ENCODE measurements at regions not wholly inside any gene's neighbourhood (a gene's known extent, or its start where the extent isn't known, plus 50 kb on each side); places are given as distances from the start of the nearest gene placed in this dataset.
A peak's percentile ranks its signal among the peaks of the same experiment; 100 is the strongest.
"Not testable (repeated sequence)": the region's sequence is repeated elsewhere in the genome, so short reads cannot be mapped to it uniquely, and the experiment has no call there.

DNA sequence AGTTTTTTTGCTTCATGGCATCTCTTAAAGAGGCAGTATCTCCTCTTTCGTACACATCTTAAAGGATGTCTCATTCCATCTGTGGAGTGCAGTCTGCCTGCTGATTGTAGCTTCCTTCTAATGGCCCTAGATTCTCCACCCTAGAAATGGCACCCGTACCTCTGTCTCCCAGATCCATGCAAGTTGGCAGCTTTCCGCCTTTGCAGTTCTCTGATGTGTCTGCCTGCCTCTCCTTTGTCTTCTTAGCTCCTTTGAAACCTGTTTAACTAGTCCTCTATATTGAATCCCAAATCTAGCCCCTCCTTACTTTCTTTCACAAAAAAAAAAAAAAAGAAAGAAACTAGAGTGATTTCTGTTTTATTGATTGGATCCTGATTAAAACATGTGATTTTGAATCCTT lies 1025.0 kb downstream of the ZPLD1 start:
- no peak for DNase-seq (ENCODE audit: low read depth, low spot score)

DNA sequence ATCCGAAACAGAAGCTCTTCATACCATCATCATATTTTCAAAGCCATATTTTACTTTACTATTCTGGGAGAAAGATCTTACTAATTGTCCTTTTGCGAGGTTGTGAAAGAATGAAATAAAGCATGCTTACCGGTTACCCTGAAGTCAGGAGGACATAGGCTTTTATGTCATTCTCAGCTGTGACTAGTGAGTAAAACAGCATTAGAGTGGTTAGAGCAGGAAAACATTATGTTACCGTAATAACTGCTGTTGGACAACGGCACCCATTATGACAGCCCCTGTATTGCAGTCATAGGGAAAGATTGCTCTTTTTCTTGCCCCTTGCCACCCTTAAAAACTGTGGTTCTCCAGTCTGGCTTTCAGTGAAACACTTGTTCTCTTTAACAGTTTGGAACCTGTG lies 1035.7 kb downstream of the ZPLD1 start:
- DNase-seq (ENCODE audit: low read depth, low spot score), result no peak

DNA sequence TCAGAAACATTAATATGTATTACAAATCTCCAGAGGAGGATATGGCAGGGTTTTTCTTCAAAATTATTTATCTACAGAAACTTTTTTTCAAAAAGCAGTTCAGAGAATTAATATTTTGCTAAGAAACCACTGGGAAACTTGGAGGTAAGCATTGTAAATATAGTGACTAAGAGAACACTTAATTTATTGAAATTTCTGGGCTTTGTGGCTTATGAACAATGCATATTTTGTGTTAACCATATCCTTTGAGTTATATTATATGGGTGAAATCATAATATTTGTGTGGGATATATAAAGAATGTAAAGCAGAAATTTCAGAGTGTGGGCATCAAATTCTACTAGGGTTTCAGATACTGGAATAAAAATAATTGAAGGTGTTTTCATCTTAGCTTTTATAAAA lies 1059.2 kb downstream of the ZPLD1 start:
- no peak for DNase-seq (ENCODE audit: low read depth, low spot score)

DNA sequence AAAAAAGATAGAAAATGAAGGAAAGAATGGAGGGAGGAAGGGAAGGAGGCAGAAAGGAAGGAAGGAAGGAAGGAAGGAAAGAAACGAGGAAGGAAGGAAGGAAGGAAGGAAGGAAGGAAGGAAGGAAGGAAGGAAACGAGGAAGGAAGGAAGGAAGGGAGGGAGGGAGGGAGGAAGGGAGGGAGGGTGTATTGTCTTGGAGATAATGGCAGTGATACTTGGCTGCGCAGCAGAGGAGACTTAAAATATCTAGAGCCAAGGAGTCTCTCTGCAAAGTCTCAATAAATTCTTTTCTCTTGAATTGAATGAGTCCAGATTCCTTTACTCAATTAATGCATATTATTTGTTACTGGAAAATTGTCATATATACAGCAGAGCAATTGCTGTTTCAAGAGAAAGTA lies 1059.7 kb downstream of the ZPLD1 start:
- no peak for DNase-seq (ENCODE audit: low read depth, low spot score)

DNA sequence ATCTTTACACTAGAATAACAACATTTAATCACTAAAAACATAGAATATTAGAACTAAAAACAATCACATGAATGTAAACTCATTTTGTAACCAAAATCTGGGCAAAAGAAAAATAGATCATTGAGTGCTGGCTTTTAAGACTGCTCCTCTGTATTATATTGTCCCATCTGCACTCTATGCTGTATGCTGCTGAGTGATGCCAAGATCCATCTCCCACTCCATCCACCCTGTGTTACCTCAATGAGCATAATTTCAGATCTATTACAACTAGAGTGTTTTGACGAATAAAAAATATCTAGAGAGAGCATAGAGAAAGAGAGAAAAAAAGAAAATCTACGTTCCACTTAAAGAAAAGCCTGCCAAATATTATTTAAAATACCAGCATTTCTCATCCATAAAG lies 1060.4 kb downstream of the ZPLD1 start:
- no peak for DNase-seq (ENCODE audit: low read depth, low spot score)

GRCh38 chr3:103499132-103499900 lies 1064.5 kb downstream of the ZPLD1 start:
- peak; percentile 6 for DNase-seq (ENCODE audit: low read depth, low spot score)

DNA sequence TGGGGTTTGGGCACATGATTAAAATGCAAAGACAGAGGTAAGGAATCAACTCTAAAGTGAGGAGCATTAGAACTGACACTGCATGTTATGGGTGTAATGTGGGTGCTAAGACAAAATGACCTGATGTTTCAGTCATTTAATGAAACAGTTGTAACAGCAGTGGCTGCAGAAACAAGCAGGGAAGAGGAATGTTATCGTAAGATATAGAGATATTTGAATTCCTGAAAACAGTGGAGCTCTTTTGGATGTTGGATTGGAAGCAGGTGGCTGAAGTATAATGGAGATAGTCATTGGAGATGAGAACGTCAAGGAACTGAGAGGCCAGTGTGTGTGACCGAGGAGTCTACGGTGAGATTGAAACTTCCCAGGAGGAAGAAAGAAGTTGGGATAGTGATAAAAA lies 1065.2 kb downstream of the ZPLD1 start:
- no peak for DNase-seq (ENCODE audit: low read depth, low spot score)

DNA sequence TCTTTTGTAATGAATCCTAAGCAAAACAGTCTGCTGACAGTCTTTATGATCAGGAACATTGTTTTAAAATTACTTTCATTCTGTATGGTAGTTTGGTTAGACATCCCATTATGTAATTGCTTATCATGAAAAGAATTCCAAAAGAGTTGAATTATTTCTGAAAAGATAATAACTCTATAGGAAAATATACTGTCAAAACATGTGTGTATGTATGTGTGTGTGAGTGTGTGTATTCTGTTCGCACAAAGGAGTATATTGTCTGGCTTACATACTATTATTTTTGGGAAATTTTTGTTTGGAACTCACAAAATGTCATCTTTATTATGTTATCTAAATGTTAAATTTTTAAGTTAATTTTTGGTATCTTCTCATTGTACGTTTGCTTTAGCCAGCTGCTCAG lies 1075.9 kb downstream of the ZPLD1 start:
- no peak for DNase-seq (ENCODE audit: low read depth, low spot score)

DNA sequence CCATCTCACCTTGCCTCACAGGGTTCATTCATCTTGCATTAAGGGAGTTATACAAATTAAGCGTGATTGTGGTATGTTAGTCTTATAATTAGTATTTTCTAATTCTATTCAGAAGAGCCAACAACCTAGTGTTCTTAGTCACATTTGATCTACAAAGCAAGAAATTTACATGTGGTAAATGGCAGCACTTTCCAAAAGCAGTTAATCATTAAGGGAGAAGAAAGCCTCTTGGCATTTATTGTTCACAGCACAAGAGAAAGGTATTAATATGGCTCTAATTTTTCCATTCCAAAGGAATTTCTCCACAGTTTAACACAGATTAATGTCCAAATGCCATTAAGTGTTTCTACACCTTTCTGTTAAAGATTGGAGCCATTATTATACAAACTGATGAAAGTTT lies 1077.1 kb downstream of the ZPLD1 start:
- DNase-seq (ENCODE audit: low read depth, low spot score), result no peak

DNA sequence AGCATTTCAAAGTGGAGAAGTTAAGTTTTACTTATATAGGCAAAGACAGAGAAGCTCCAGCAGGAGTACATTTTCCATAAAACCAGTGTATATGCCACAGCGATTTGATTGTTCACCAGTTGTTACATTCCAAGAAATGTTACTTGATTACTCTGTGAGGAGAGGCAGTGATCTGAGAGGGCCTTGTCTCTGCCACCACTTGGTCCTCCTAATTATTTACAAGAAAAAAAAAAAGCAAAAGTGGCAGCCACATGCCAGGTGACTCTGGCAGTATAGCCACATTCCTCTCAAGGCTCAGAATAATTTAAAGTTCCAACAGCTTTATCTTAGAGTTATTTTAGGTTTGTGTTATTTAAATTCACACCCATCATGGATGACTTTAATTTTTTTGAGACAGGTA lies 1077.8 kb downstream of the ZPLD1 start:
- DNase-seq (ENCODE audit: low read depth, low spot score), result no peak

GRCh38 chr3:103513003-103513402 lies 1078.2 kb downstream of the ZPLD1 start:
- no peak for DNase-seq (ENCODE audit: low read depth, low spot score)

GRCh38 chr3:103515116-103515515 lies 1080.3 kb downstream of the ZPLD1 start:
- DNase-seq (ENCODE audit: low read depth, low spot score), result no peak

- DNase-seq (ENCODE audit: low read depth, low spot score), result no peak
Measured at GRCh38 chr3:103516950-103517349, 1082.1 kb downstream of the ZPLD1 start.

- DNase-seq (ENCODE audit: low read depth, low spot score), result not testable (repeated sequence)
Measured at GRCh38 chr3:103531327-103531726, 1096.5 kb downstream of the ZPLD1 start.

DNA sequence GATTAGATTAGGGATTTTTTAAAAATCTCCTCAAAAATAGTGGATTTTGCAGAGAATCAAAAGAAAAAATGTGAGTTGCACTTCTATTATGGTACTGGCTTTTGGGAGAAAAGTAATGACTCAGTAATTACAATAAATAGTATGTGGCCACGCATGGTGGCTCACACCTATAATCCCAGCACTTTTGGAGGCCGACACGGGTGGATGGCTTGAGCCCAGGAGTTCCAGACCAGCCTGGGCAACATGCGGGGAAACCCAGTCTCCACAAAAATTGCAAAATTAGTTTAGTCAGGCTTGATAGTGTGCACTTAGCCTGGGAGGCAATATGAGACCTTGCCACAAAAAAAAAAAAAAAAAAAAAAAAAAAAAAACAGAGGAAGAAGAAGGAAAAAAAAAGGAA lies 1098.2 kb downstream of the ZPLD1 start:
- no peak for DNase-seq (ENCODE audit: low read depth, low spot score)

DNA sequence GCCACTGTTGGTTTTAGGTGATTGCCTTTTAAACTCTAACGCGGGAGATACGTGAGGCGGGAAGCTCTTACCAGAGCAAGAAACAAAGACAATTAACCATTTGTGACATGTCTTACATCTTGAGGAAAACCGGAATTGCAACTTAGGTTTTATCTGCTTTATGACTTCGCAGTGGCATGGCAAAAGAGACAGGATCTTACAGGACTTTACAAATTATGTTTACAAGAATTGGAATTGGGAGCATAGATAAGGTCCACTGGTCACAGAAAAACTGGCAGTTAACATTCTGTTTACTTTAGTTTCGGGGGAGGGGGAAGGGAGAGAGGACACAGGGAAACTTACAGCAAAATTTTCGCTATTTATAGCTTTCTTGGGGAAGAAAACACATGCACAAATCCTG lies 1119.6 kb downstream of the ZPLD1 start:
- no peak for DNase-seq (ENCODE audit: low read depth, low spot score)

DNA sequence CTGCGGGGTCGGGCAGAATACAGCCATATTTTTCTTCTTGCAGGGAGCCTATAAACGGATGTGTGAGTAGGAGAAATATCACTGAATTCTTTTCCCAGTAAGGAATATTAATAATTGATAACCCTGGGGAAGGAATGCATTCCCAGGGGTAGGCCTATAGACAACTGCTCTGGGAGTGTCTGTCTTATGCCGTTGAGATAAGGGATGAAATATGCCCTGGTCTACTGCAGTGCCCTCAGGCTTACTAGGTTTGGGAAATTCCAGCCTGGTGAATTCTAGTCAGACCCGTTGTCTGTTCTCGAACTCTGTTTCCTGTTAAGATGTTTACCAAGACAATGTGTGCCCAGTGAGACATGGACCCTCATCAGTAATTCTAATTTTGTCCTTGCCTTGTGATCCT lies 1129.3 kb downstream of the ZPLD1 start:
- not testable (repeated sequence) for DNase-seq (ENCODE audit: low read depth, low spot score)

- DNase-seq (ENCODE audit: low read depth, low spot score), result no peak
Measured at GRCh38 chr3:103585809-103586208, 1151.0 kb downstream of the ZPLD1 start.

DNA sequence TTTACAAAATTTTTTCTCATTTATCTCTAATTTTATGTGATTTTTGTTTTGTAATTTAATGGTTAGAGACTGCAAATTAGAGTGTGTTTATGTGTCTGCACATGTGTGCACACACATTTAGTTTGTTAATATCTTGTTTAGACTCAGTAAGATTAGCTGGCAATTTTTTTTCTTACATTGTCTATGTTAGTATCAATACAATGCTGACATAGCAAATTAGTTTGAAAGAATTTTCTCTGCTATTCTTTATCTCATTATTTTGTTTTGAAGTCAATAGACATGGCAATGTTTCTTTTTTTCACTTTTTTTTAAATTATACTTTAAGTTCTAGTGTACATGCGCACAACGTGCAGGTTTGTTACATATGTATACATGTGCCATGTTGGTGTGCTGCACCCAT lies 1155.0 kb downstream of the ZPLD1 start:
- no peak for DNase-seq (ENCODE audit: low read depth, low spot score)

- DNase-seq (ENCODE audit: low read depth, low spot score), result no peak
Measured at GRCh38 chr3:103600844-103601243, 1166.0 kb downstream of the ZPLD1 start.

GRCh38 chr3:103601666-103602065 lies 1166.9 kb downstream of the ZPLD1 start:
- no peak for DNase-seq (ENCODE audit: low read depth, low spot score)

DNA sequence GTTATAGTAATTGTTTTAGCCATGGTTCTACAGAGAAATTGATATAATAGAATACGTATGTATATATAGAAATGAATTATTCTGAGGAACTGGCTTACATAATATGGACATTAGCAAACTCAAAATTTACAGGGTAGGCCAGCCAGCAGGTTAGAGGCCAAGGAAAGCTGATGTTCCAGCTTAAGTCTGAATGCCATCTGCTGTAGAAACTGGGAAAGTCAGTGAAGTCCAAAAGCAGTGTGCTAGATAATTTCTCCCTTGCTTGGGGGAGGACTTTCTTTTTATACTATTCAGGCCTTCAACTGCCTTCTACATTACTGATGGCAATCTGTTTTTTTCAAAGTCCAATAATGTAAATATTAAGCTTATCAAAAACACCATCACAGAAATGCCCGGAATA lies 1174.7 kb downstream of the ZPLD1 start:
- DNase-seq (ENCODE audit: low read depth, low spot score), result no peak

DNA sequence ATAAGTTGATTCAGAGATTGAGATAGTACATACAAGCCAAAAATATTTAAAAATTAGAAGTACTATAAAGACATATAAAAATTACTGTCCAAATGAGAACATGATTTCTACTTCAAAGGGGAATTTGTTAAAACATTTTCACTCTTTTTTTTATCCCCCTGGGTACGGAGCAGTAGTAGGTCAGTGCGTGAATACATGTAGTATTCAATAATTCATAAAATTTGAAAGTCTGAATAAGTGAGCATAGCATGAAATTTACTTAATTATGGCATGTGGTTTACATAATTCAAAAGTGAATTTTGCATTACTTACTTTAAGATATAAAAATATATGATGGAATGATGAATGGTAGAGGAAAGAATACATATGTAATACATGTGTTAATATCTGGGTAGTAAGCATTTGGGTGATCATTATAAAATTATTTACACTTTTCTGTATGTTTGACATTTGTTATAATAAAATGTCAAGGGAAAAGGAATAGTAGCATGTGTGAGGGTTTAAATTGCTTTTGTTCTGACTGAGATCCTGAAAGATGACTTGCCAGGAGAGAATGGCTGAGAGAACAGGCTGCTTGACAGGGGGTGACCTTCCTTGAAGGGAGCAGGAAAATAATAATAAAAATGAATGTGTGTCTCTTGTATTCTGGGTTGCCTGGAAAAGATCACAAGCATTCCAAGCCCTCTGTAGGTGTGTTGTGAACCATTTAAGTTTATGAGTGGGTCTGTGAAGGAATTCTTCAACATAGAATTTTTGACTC lies 1178.8 kb downstream of the ZPLD1 start:
- no peak for DNase-seq (ENCODE audit: low read depth, low spot score)

All from smooth muscle cell of the brain vasculature (primary cell).